Vagina (tissue), 2 donors: ENCODE measurements at regions not wholly inside any gene's neighbourhood (a gene's known extent, or its start where the extent isn't known, plus 50 kb on each side); places are given as distances from the start of the nearest gene placed in this dataset.

Source experiments
- CTCF ChIP-seq, 3 experiments: fragments of 450-650 bp in 2 of 3; fragments of 200-600 bp in 1 of 3; sonication (generic) in 1 of 3; IDR thresholded peaks; one replicate each; pipeline ENCODE4 v1.5.1; 2017 to 2019; ENCODE audit warnings: antibody characterized with exemption in 3 of 3, mild to moderate bottlenecking in 2 of 3, moderate library complexity in 2 of 3
- POLR2A ChIP-seq, 2 donors: fragments of 450-650 bp; IDR thresholded peaks; one replicate each; pipeline ENCODE4 v1.6.1; 2017; ENCODE audit warnings: antibody characterized with exemption in 2 of 2, mild to moderate bottlenecking in 2 of 2, moderate library complexity in 2 of 2
- POLR2AphosphoS5 ChIP-seq, 2 donors: sonication (generic); formaldehyde crosslinking; IDR thresholded peaks; one replicate each; pipeline ENCODE4 v1.9.0; 2017; ENCODE audit warnings: antibody characterized with exemption in 2 of 2, mild to moderate bottlenecking in 2 of 2, low read depth in 1 of 2; ENCODE audit not compliant: insufficient read depth in 1 of 2

GRCh38 chr2:35831385-35831784 lies 524.2 kb upstream of the CRIM1 start:
- no peak for TF ChIP-seq POLR2A (IDR thresholded peaks at IDR 0.05)
- no peak for TF ChIP-seq CTCF (IDR thresholded peaks at IDR 0.05)
- no peak for TF ChIP-seq POLR2AphosphoS5 (IDR thresholded peaks at IDR 0.05; ENCODE audit: insufficient read depth in 1 of 2, low read depth in 1 of 2)
